Small intestine (tissue), 7 donors: ENCODE measurements at regions not wholly inside any gene's neighbourhood (a gene's known extent, or its start where the extent isn't known, plus 50 kb on each side); places are given as distances from the start of the nearest gene placed in this dataset.

Source experiments
- DNase-seq, 2 donors: peaks; one replicate each; pipeline versions ENCODE4 v3.0.0 to v3.0.0-alpha.2; 2013
- FAIRE-seq: peaks from 2 replicates; lab custom pipeline; 2012; peaks lifted over from hg19 to GRCh38; lab: Jason Lieb, UNC
- H3K27ac ChIP-seq, 3 donors: one replicate each; pipeline ENCODE4 v1.5.1; 2013; ENCODE audit warnings: low read length in 2 of 3, mild to moderate bottlenecking in 2 of 3, control low read depth in 1 of 3, inconsistent platforms in 1 of 3, low read depth in 1 of 3, moderate library complexity in 1 of 3
- H3K27me3 ChIP-seq, 3 donors: one replicate each; pipeline ENCODE4 v1.6.1; 2013; ENCODE audit warnings: low read length in 3 of 3, inconsistent platforms in 1 of 3; ENCODE audit not compliant: control insufficient read depth in 3 of 3, insufficient read depth in 3 of 3
- H3K36me3 ChIP-seq, 3 donors: one replicate each; pipeline ENCODE4 v1.6.1; 2013; ENCODE audit warnings: low read length in 3 of 3, inconsistent platforms in 1 of 3, low read depth in 1 of 3, mild to moderate bottlenecking in 1 of 3, moderate library complexity in 1 of 3; ENCODE audit not compliant: control insufficient read depth in 3 of 3, insufficient read depth in 2 of 3
- H3K4me1 ChIP-seq, 3 donors: one replicate each; pipeline ENCODE4 v1.6.1; 2013; ENCODE audit warnings: low read length in 2 of 3, inconsistent platforms in 1 of 3, low read depth in 1 of 3, mild to moderate bottlenecking in 1 of 3, moderate library complexity in 1 of 3; ENCODE audit not compliant: control insufficient read depth in 3 of 3, insufficient read depth in 2 of 3
- H3K4me3 ChIP-seq, 3 donors: one replicate each; pipeline ENCODE4 v1.5.1; 2013; ENCODE audit warnings: low read length in 3 of 3, control low read depth in 1 of 3, inconsistent platforms in 1 of 3, low read depth in 1 of 3, mild to moderate bottlenecking in 1 of 3, moderate library complexity in 1 of 3
- H3K9me3 ChIP-seq, 2 donors: one replicate each; pipeline ENCODE4 v1.6.1; 2013; ENCODE audit warnings: low read depth in 1 of 2, low read length in 1 of 2; ENCODE audit not compliant: control insufficient read depth in 2 of 2, insufficient read depth in 1 of 2
- WGBS, 3 donors: extraction: QIAGEN DNeasy Blood & Tissue Kit; methylation state at CpG; one replicate each; pipeline ENCODE4 v1.1.7; 2013; 5-methylcytosine and 5-hydroxymethylcytosine counted together
- donor health status: healthy with polysubstance abuse.
- donor health status: control.
- donor health status: control.
- donor health status: Bipolar disorder and iron deficiency.
- donor health status: healthy.

DNA sequence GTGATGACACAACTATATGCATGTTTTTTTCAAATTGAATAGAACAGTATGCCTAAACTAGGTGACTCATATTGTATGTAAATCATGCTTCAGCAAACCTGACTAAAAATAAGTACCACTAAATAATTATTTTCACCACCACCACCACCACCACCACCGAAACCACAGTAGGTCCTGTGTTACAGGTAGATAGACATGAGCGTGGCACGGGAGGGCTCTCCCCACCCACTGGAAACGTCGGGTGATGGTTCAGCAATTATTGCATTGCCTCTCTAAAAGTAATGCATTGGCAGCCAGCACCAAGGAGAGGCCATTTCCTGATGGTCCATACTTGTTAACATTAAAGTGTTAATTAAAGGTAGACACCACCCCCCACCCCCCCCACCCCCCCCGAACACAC, 297.0 kb upstream of the NCAM2 start:
- no peaks in the 10 kb centered on the region for H3K27me3 ChIP-seq
- no peak for DNase-seq
- no peaks in the 10 kb centered on the region for H3K9me3 ChIP-seq
- WGBS, 3 donors: 85 to 91% (median 90%) methylated on average over 6 of the region's 6 CpGs
- no peak overlapping the region for H3K4me3 ChIP-seq
- no peak overlapping the region for H3K27ac ChIP-seq
- FAIRE-seq: no peak
- no peaks in the 10 kb centered on the region for H3K4me1 ChIP-seq
- H3K36me3 ChIP-seq: no peaks in the 10 kb centered on the region

- H3K4me3 ChIP-seq: no peak overlapping the region
- no peaks in the 10 kb centered on the region for H3K4me1 ChIP-seq
- no peaks in the 10 kb centered on the region for H3K27me3 ChIP-seq
- WGBS, 3 donors: 42 to 57% (median 51%) methylated on average over 4 of the region's 4 CpGs
- DNase-seq: no peak
- no peaks in the 10 kb centered on the region for H3K36me3 ChIP-seq
- no peak for FAIRE-seq
- H3K27ac ChIP-seq: no peak overlapping the region
- H3K9me3 ChIP-seq: no peaks in the 10 kb centered on the region
Observed at GRCh38 chr21:20703112-20703767, 295.0 kb upstream of the NCAM2 start.

- FAIRE-seq: no peak
- no peak for DNase-seq
- 65 to 77% (median 73%) methylated on average over 2 of the region's 2 CpGs for WGBS, 3 donors
- Histone ChIP-seq H3K36me3 (no peaks in the 10 kb centered on the region), H3K27me3 (no peaks in the 10 kb centered on the region), H3K9me3 (no peaks in the 10 kb centered on the region), H3K27ac (no peak overlapping the region), H3K4me3 (no peak overlapping the region), H3K4me1 (no peaks in the 10 kb centered on the region)
Observed at GRCh38 chr21:20720623-20721022, 277.6 kb upstream of the NCAM2 start.

- Histone ChIP-seq H3K4me3 (no peak overlapping the region), H3K4me1 (no peaks in the 10 kb centered on the region), H3K27me3 (no peaks in the 10 kb centered on the region), H3K9me3 (no peaks in the 10 kb centered on the region), H3K36me3 (no peaks in the 10 kb centered on the region), H3K27ac (no peak overlapping the region)
- 68 to 82% (median 70%) methylated on average over 6 of the region's 6 CpGs for WGBS, 3 donors
- FAIRE-seq: no peak
- DNase-seq: no peak
Observed at GRCh38 chr21:20721151-20721550, 277.1 kb upstream of the NCAM2 start.

DNA sequence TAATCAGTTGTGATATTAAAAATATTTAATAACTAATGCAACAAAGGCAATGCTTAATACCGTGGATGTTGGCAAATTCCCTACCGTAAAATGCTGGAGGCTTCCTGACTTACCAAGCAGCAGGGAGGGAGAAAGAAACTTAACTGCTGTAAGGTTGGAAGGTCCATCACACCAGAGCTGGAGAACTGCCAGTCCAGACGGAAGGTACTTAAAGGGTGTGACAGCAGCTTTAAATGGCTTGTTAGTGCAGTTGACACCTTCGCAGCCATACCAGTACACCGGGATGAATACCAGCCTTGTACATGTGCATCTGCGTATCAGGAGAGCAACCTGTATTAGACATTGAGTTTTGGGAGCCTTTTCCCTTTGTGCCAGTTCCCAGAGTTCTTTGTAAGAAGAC, 269.5 kb upstream of the NCAM2 start:
- 78 to 87% (median 85%) methylated on average over 6 of the region's 6 CpGs for WGBS, 3 donors
- H3K27me3 ChIP-seq: no peaks in the 10 kb centered on the region
- no peak overlapping the region for H3K4me3 ChIP-seq
- H3K36me3 ChIP-seq: no peaks in the 10 kb centered on the region
- DNase-seq (no peak), FAIRE-seq (no peak)
- H3K4me1 ChIP-seq: no peaks in the 10 kb centered on the region
- H3K27ac ChIP-seq: no peak overlapping the region
- no peaks in the 10 kb centered on the region for H3K9me3 ChIP-seq

DNA sequence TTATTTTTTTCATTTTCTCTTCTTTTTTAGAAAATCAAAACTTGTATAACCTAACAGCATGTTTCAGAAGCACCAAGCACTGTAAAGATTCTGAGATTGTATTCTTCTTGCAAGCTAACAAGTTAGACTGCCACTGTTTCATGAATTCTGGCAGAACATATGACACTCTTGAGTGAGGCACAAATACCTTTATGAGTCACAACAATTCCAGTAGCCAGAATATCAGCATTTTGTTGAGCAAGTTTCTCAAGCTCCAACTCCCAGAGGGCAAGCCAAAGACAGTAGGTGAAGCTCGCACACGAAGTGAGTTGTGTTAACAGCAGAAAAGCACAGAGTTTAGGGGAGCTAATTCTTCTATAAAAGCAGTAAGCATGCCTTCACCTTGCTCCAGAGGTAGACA, 268.8 kb upstream of the NCAM2 start:
- H3K4me1 ChIP-seq: no peaks in the 10 kb centered on the region
- FAIRE-seq (no peak), DNase-seq (no peak)
- 89 to 95% (median 90%) methylated on average over 2 of the region's 2 CpGs for WGBS, 3 donors
- no peaks in the 10 kb centered on the region for H3K27me3 ChIP-seq
- H3K9me3 ChIP-seq: no peaks in the 10 kb centered on the region
- no peak overlapping the region for H3K4me3 ChIP-seq
- no peaks in the 10 kb centered on the region for H3K36me3 ChIP-seq
- no peak overlapping the region for H3K27ac ChIP-seq

GRCh38 chr21:20730441-20730840, 267.8 kb upstream of the NCAM2 start:
- Histone ChIP-seq H3K27ac (no peak overlapping the region), H3K4me1 (no peaks in the 10 kb centered on the region), H3K9me3 (no peaks in the 10 kb centered on the region), H3K4me3 (no peak overlapping the region), H3K36me3 (no peaks in the 10 kb centered on the region), H3K27me3 (no peaks in the 10 kb centered on the region)
- DNase-seq (no peak), FAIRE-seq (no peak)
- WGBS, 3 donors: 78 to 86% (median 84%) methylated on average over 6 of the region's 6 CpGs

- FAIRE-seq (no peak), DNase-seq (no peak)
- Histone ChIP-seq H3K4me1 (no peaks in the 10 kb centered on the region), H3K27ac (no peak overlapping the region), H3K4me3 (no peak overlapping the region), H3K27me3 (no peaks in the 10 kb centered on the region), H3K9me3 (peaks cover 0 to 2% of the 10 kb centered on the region in 2 donors), H3K36me3 (no peaks in the 10 kb centered on the region)
- WGBS, 3 donors: 78 to 85% (median 83%) methylated on average over 1 of the region's 1 CpG
Observed at GRCh38 chr21:20735257-20735656, 263.0 kb upstream of the NCAM2 start.
